Erythroblast (primary cell): ENCODE measurements at regions not wholly inside any gene's neighbourhood (a gene's known extent, or its start where the extent isn't known, plus 50 kb on each side); places are given as distances from the start of the nearest gene placed in this dataset.

Source experiments
- GATA1 ChIP-seq: IDR thresholded peaks from 2 replicates; pipeline ENCODE4 v1.6.1; 2011; ENCODE audit warnings: low read depth, mild to moderate bottlenecking, control low read depth, low read length, moderate library complexity
- POLR2A ChIP-seq: IDR thresholded peaks from 2 replicates; pipeline ENCODE4 v1.6.1; 2011; ENCODE audit warnings: mild to moderate bottlenecking, low read length

DNA sequence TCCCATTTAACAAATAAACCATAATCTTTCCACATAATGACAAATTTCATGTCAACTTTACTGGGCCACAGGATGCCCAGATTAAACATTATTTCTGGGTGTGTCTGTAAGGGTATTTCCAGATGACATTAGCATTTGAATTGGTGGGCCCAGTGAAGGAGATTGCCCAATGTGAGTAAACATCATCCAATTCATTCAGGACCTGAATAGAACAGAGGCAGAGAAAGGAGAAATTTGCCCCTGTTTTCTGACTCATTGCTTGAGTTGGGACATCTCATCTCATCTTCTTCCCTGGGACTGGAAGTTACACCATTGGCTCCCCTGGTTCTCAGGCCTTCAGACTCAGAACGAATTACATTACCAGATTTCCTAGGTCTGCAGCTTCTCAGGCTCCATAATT lies 142.9 kb downstream of the TPBG start:
- no peak for TF ChIP-seq POLR2A
- no peak for TF ChIP-seq GATA1
